Urothelium cell line (cell line): ENCODE measurements at regions not wholly inside any gene's neighbourhood (a gene's known extent, or its start where the extent isn't known, plus 50 kb on each side); places are given as distances from the start of the nearest gene placed in this dataset.

Experiments
- DNase-seq: peaks from one replicate; pipeline ENCODE4 v3.0.0; 2011; ENCODE audit warnings: low spot score, mixed read lengths
- FAIRE-seq: peaks from 2 replicates; lab custom pipeline; 2011; peaks lifted over from hg19 to GRCh38; lab: Jason Lieb, UNC

GRCh38 chr16:73505577-73505976 lies 457.6 kb upstream of the ZFHX3 start:
- FAIRE-seq: no peak
- DNase-seq: no peak

GRCh38 chr16:73504591-73505575 lies 457.0 kb upstream of the ZFHX3 start:
- no peak for FAIRE-seq

GRCh38 chr16:73503093-73503492 lies 455.2 kb upstream of the ZFHX3 start:
- no peak for FAIRE-seq
- DNase-seq: no peak

More at GRCh38 chr16:73504591-73505575, 457.0 kb upstream of the ZFHX3 start:
- DNase-seq: no peak

DNA sequence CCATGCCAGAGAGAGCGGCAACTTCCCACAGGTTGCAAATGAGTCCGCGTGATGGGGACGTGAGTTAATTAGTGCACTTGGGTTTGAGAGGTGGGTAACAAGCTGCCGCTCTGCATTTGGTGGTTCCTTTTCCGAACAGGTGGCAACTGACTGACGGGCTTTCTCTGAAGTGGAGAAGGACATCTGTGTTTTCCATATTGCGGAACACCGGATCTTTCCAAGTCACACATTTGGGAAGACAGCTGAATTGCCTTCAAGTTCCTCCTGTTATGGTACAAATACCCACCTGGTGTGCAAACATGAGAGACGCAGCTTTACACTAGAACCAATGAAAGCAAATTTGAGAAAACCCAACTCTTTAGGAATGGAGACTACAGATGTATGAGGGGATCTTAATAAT lies 451.3 kb upstream of the ZFHX3 start:
- FAIRE-seq: no peak
- DNase-seq: no peak

GRCh38 chr16:73485880-73486279 lies 438.0 kb upstream of the ZFHX3 start:
- no peak for DNase-seq
- no peak for FAIRE-seq

DNA sequence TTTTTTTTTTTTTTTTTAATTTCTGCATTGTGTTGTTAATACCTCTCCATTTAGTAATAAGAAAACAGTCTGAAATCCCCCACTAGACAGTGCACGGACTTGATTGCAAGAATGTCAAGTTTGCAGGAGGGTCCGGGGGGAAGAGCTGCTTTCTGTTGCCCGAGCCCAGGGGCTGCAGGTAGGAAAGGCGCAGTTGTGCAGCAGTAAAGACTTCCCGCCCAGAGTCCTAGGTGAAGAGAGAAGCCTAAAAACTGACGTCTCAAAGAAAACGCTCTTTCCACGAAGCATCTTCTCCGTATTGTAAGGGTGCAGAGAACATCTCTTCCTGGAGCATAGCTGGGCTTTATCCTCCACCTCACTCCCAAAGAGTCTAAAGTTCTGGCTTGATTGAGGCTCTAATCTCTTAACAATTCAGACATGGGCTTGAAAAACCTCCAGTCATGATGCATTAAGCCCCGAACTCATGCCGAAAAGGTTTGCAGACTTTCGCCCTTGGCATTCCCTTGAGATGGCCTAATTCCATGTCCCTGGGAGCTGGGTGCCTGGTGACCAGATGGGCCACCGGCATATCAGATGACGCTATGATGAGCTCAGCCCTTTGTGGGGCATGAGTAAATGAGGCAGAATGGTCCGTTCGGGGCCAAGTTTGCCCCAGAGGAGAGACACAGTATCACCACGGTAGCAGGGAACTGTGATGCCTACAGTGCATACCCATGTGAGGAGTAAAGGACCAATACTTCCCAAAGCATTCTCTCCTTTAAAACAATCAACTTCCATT lies 436.2 kb upstream of the ZFHX3 start:
- no peak for DNase-seq
- no peak for FAIRE-seq

DNA sequence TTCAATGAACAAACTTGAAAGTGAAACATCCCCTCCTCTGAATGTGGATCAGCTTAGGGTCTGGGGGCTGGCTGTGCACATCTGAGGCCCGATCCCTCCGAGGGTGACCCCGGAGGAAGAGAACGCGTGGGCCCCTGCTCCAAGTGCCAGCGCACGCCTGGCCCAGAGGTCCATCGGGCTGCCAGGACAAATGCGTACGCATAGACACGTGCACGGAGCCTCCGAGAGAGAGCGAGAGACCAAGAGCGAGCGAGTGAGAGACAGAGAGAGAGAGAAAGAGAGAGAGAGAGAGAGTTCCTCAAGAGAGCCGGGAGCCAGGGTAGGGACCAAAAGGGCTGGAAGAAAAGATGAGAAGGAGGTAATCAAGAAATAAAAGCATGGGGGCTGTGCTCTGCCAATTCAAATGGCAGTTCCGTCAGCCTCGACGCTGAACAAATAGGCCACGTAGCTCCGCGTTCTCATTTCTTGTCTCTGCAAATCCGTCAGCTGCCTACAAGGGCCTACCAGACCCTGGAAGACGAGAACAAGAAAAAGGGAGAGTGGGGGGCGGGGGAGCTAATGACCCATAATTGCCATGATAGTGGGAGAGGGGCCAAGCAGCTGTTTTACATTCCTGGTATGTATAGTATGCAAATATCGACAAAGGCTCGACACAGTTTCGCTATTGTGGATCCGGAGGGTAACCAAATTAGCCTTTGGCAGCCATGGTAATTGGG lies 435.3 kb upstream of the ZFHX3 start:
- DNase-seq: no peak
- FAIRE-seq: no peak

DNA sequence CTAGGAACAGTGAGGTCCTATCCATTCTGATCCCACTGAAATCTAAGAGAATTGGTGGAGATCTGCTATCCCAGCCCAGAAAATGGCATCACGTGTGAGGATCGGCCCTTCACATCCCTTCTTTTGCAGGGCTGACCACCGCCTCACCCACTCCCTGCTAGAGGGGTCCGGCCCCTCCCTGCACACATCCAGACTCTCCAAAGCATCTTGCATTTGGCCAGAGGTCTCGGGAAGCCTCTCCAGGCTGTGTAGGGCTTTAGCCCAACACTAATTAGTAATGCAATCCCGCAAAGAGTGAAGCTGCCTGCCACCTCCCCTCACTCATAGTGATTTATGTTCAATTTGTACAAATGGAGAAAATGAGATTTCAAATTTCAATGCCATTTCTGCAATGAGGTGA lies 434.4 kb upstream of the ZFHX3 start:
- DNase-seq (no peak), FAIRE-seq (no peak)

- DNase-seq (no peak), FAIRE-seq (no peak)
These were observed 432.5 kb upstream of the ZFHX3 start for GRCh38 chr16:73480381-73480780.

DNA sequence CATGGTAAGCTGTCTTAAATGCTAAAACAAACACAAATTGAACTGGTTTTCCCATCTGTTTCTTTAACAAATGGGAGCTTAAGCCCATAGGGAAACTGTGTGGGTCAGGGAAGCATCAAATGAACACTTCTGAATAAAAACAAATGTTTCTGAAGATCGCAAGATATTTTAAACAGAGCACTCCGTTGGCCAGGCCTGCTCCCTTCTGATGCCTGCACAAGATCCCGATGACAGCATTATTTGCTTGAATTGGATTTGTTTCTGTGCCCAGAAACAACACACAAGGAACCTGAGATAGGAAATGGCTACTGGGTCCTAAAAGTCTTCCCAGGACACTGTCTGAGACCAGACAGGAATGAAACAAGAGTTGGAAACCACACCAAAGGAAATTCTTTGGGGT lies 425.8 kb upstream of the ZFHX3 start:
- DNase-seq (no peak), FAIRE-seq (no peak)

DNA sequence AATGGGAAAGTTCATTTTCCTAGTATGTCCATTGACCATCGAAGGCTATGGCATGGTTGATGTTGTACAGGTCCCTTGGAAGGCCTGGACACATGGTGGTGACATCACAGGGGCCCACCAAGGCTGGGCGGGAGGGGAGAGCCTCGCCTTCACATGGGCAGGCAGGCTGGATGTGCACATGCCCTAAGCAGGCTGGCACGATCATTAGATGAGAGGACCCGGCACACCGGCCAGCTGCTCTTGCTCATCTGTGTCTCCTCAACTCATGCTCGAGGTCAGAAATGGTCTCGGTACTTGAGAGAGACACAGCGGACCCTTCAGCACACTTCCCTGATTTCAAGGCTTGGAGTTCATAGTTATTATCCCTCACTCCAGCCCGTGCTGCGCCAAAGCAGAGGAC lies 416.9 kb upstream of the ZFHX3 start:
- FAIRE-seq: no peak
- DNase-seq: no peak

DNA sequence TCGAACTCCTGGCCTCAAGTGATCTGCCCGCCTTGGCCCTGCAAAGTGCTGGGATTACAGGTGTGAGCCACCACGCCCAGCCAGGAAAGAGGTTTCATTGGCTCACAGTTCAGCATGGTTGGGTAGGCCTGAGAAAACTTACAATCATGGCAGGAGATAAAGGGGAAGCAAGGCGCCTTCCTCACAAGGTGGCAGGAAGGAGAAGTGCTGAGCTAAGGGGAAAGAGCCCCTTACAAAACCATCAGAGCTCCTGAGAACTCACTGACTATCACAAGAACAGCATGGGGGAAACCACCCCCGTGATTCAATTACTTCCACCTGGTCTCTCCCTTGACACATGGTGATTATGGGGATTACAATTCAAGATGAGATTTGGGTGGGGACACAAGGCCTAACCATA lies 411.7 kb upstream of the ZFHX3 start:
- DNase-seq (no peak), FAIRE-seq (no peak)

GRCh38 chr16:73457851-73458250 lies 409.9 kb upstream of the ZFHX3 start:
- DNase-seq: no peak
- no peak for FAIRE-seq

- no peak for DNase-seq
- FAIRE-seq: no peak
These were observed 401.0 kb upstream of the ZFHX3 start for GRCh38 chr16:73448970-73449369.

GRCh38 chr16:73447846-73448245 lies 399.9 kb upstream of the ZFHX3 start:
- FAIRE-seq (no peak), DNase-seq (no peak)

DNA sequence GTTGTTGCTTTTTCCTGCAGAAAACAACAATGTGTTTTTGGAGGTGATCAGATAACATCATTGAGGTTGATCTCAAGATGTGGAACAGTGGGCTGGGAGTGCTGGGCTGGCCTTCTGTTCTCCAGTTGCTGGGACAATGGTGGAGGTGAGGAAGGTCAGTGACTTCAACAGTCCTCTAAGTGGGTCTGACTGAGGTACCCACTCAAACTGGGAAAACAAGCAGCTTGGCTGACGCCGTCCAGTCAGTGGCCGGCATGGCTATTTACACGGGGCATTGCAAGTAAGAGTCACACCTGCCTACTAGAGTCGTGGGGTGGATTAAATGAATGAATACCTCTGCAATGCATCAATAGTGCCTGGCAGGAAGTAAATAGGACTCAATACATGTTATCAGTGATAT lies 386.7 kb upstream of the ZFHX3 start:
- DNase-seq (no peak), FAIRE-seq (no peak)

DNA sequence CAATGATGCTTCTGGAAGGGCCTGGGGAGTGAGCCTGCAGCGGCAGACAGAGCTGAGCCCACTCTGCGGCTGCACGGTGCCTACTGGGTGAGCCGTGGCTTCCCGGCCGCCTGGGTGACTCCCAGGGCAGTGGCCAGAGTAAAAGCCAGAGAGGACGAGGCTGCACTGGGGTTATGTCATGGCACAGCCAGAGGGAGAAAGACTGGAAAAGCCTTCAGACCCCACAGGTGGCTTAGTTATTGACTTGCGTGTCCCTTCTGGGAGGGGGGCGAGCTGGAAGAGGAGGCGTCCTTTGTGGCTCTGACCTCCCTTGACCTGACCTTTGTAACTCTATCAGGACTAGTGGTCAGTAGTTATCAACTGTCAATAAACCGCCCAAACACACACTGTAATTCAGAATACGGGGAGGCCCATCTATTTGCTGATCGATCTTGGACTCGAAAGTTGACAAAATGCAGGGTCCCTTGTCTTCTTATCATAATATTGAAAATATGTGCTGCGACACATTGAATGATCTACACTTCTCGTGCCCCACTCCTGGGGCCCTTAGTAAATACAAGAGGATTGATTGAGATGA lies 385.9 kb upstream of the ZFHX3 start:
- DNase-seq (no peak), FAIRE-seq (no peak)

DNA sequence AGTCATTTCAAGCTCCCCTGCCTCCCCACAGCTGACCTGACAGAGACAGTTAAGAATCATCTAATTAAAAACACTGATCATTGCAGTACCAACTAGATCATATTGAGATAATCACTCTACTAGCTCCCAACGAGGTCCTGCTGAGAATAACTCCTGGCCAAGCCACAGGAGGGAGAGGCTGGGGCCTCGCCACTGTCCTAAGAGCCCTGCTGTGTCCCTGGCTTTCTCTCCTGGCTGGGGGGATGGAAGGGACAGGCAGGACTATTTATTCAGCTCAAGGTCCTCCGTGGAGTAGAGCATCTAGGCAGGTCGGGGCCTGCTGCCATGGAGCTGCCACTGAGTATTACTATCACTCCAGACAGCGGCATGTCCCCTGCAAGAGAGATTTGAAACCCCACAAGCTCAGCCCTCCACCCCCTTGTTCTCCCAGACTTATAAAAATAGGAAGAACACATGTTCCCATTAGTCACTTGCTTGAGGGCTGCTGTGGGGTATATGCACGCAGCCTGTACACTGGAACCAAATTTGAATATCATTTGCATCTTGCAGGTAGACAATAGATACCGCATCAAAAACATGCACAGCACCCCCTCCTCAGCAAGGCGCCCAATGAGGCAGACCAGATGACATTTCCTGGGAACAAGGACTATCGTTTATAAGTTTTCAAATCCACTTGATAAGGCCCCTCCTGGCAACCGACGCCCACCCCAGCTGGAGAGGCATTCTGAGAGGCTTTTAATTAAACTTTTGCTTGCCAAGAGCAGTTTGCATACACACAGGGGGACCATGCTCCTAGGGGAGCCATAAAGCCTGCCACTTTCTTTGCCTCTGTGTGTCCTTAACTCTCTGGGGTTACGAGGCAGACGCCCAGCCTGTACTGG lies 385.2 kb upstream of the ZFHX3 start:
- DNase-seq: no peak
- no peak for FAIRE-seq

DNA sequence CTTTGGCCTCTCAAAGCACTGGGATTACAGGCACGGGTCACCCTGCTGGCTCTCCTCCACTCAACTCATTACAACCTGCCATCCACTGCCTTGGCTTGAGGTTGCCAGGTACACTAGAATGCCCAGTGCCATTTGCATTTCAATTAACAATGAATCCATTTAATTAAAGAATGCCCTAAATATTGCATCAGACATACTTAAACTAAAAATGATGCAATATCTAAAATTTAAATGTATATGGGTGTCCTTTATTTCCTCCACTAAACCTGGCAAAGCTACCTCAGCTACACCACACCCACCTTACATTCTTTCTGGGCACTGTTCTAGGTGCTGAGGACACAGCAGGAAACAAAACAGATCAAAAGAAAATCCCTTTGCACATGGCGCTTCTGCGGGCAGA lies 382.2 kb upstream of the ZFHX3 start:
- FAIRE-seq: no peak

GRCh38 chr16:73428121-73428520 lies 380.2 kb upstream of the ZFHX3 start:
- no peak for DNase-seq
- FAIRE-seq: no peak

More for the DNA sequence above, 382.2 kb upstream of the ZFHX3 start:
- DNase-seq: no peak
